BJ (cell line): ENCODE measurements at regions not wholly inside any gene's neighbourhood (a gene's known extent, or its start where the extent isn't known, plus 50 kb on each side); places are given as distances from the start of the nearest gene placed in this dataset.
"Not testable (repeated sequence)": the region's sequence is repeated elsewhere in the genome, so short reads cannot be mapped to it uniquely, and the experiment has no call there.

Experiments
- CTCF ChIA-PET: fragments of 350-600 bp; formaldehyde crosslinking; extraction: SDS; loops from one replicate; lab custom pipeline; 2021; ENCODE audit warnings: antibody characterized with exemption, inconsistent platforms; lab: Yijun Ruan, JAX
- POLR2A ChIA-PET: fragments of 300-600 bp; sonication (Branson Sonifier 250); formaldehyde crosslinking; extraction: SDS; loops from one replicate; lab custom pipeline; 2021; ENCODE audit warnings: antibody characterized with exemption; lab: Charles Lee
- DNase-seq: peaks from one replicate; pipeline ENCODE4 v3.0.0-alpha.2; 2011; ENCODE audit warnings: low read depth
- H3K27me3 ChIP-seq: 2 replicates; pipeline ENCODE4 v1.6.0; 2011; ENCODE audit warnings: low read length; ENCODE audit not compliant: control insufficient read depth, insufficient read depth
- H3K36me3 ChIP-seq: 2 replicates; pipeline ENCODE4 v1.5.1; 2011; ENCODE audit warnings: low read length; ENCODE audit not compliant: control insufficient read depth, insufficient read depth
- H3K4me3 ChIP-seq: 2 replicates; pipeline ENCODE4 v1.5.1; 2011; ENCODE audit warnings: low read depth, mild to moderate bottlenecking, control low read depth, low read length
- CTCF ChIP-seq: IDR thresholded peaks from 2 replicates; pipeline ENCODE4 v1.5.1; 2011; ENCODE audit warnings: low read depth, mild to moderate bottlenecking, control low read depth, inconsistent platforms, low read length, moderate library complexity; ENCODE audit not compliant: insufficient read depth

GRCh38 chr2:16417726-16418125, 247.9 kb downstream of the CYRIA start:
- ChIA-PET CTCF (no interaction called here), POLR2A (no interaction called here)
- no peak for DNase-seq
- H3K27me3 ChIP-seq = no peaks in the 10 kb centered on the region
- H3K36me3 ChIP-seq = no peaks in the 10 kb centered on the region
- H3K4me3 ChIP-seq = no peak overlapping the region
- no peak for TF ChIP-seq CTCF

- no peak for DNase-seq
- no peak for TF ChIP-seq CTCF
- H3K4me3 ChIP-seq = no peak overlapping the region
- H3K36me3 ChIP-seq = no peaks in the 10 kb centered on the region
- ChIA-PET POLR2A (no interaction called here), CTCF (interaction anchor here (0.6 kb wide), 1 partner anchor 20 kb away, joined by 3 read pairs; no protein-coding TSS in a partner anchor)
- no peaks in the 10 kb centered on the region for H3K27me3 ChIP-seq
These were observed 249.0 kb downstream of the CYRIA start for GRCh38 chr2:16416651-16417050.

DNA sequence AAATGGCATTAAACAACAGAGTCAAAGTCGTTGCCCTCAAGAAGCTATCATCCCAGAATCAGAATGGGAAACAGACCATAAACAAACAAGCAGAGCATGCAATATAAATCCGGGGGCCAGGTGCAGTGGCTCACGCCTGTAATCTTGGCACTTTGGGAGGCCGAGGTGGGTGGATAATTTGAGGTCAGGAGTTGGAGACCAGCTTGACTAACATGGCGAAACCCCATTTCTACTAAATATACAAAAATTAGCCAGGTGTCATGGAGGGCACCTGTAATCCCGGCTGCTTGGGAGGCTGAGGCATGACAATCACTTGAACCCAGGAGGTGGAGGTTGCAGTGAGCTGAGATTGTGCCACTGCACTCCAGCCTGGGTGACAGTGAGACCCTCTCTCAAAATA, 249.8 kb downstream of the CYRIA start:
- H3K27me3 ChIP-seq, POLR2A ChIA-PET, H3K4me3 ChIP-seq, DNase-seq, H3K36me3 ChIP-seq: not testable (repeated sequence)
- CTCF ChIA-PET = interaction anchor here (0.6 kb wide), 1 partner anchor 21 kb away, joined by 3 read pairs; no protein-coding TSS in a partner anchor

DNA sequence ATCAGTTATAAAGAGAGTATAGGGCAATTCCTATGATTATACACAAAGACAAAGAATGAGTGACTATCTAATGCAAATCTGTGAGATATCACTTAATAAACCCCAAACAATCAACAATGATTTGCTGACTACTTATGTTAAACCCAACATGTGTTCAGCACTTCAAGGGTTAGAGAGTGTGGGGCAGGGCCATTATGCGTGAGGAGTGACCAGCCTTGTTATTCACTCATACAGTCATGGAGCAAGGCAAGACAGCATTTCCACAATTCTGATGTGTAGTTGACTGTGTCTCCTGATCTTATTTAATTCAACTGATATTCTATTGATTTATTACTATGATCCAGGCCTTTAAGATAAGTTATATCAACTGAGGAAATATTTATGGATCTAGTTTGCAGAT, 251.7 kb downstream of the CYRIA start:
- Histone ChIP-seq H3K36me3 (no peaks in the 10 kb centered on the region), H3K27me3 (no peaks in the 10 kb centered on the region), H3K4me3 (no peak overlapping the region)
- ChIA-PET CTCF (no interaction called here), POLR2A (no interaction called here)
- TF ChIP-seq CTCF = no peak
- no peak for DNase-seq

- Histone ChIP-seq H3K4me3 (no peak overlapping the region), H3K27me3 (no peaks in the 10 kb centered on the region)
These were observed 252.3 kb downstream of the CYRIA start for GRCh38 chr2:16413285-16413684.

More at GRCh38 chr2:16413285-16413684, 252.3 kb downstream of the CYRIA start:
- H3K36me3 ChIP-seq = no peaks in the 10 kb centered on the region
- no peak for TF ChIP-seq CTCF
- POLR2A ChIA-PET = no interaction called here
- CTCF ChIA-PET = no interaction called here
- no peak for DNase-seq
